HCT116 (cell line): ENCODE measurements at regions not wholly inside any gene's neighbourhood (a gene's known extent, or its start where the extent isn't known, plus 50 kb on each side); places are given as distances from the start of the nearest gene placed in this dataset.

Experiments
- ATAC-seq: fragments of 200-7000 bp; cut with Tn5 transposase; 2 replicates; pipeline ENCODE4 v1.9.1; 2020; ENCODE audit warnings: mild to moderate bottlenecking, moderate library complexity
- BruUV-seq: library from RNA; stranded (reverse); fragments of 400-500 nt; replicated peaks from 2 replicates; lab custom pipeline; 2021; lab: Mats Ljungman, UMichigan
- CTCF ChIA-PET: fragments of 300-600 bp; sonication (Branson Sonifier 250); formaldehyde crosslinking; loops from one replicate; lab custom pipeline; 2021; ENCODE audit warnings: antibody characterized with exemption; lab: Charles Lee
- POLR2A ChIA-PET: fragments of 300-600, 350-600 bp; sonication (Branson Sonifier 250); formaldehyde crosslinking; loops from one replicate; lab custom pipeline; 2021; ENCODE audit warnings: antibody characterized with exemption; lab: Charles Lee
- RAD21 ChIA-PET, 2 experiments: fragments of 300-600 bp; sonication (Branson Sonifier 250); formaldehyde crosslinking; loops; one replicate each; lab custom pipeline; 2023; ENCODE audit warnings: low total read pairs in 2 of 2; ENCODE audit not compliant: uncharacterized antibody in 2 of 2, unreplicated experiment in 2 of 2, low non-redundant PET in 1 of 2; lab: Charles Lee
- DNase-seq: peaks from one replicate; pipeline ENCODE4 v3.0.0-alpha.2; 2010; ENCODE audit warnings: low read depth, low spot score
- H2AFZ ChIP-seq: fragments of 200-600 bp; shearing (Covaris generic), sonication (generic); 2 replicates; pipeline ENCODE4 v1.6.1; 2017; ENCODE audit warnings: low read depth, mixed run types, mixed read lengths, antibody characterized with exemption, low read length; ENCODE audit not compliant: poor library complexity, severe bottlenecking
- H3K27ac ChIP-seq: 2 replicates; pipeline ENCODE4 v1.5.1; 2012; ENCODE audit warnings: low read depth, low read length
- H3K27me3 ChIP-seq: fragments of 200-600 bp; sonication (generic); 2 replicates; pipeline ENCODE4 v1.6.1; 2016; ENCODE audit warnings: mixed run types, low read length, mixed read lengths; ENCODE audit not compliant: insufficient read depth
- H3K36me3 ChIP-seq, 2 experiments: fragments of 200-500 bp in 1 of 2; fragments of 200-600 bp in 1 of 2; sonication (Bioruptor generic) in 1 of 2; sonication (generic) in 1 of 2; 2 replicates each; pipeline versions ENCODE4 v1.5.1 to v1.6.1; 2014 to 2016; ENCODE audit warnings: low read length in 2 of 2, inconsistent platforms in 1 of 2, mixed read lengths in 1 of 2, mixed run types in 1 of 2; ENCODE audit not compliant: insufficient read depth in 2 of 2, control insufficient read depth in 1 of 2
- H3K4me1 ChIP-seq, 2 experiments: fragments of 200-600 bp in 1 of 2; sonication (generic) in 1 of 2; 2 replicates each; pipeline versions ENCODE4 v1.5.1 to v1.6.1; 2012 to 2017; ENCODE audit warnings: low read length in 2 of 2, inconsistent platforms in 1 of 2, mild to moderate bottlenecking in 1 of 2, mixed read lengths in 1 of 2, mixed run types in 1 of 2, moderate library complexity in 1 of 2; ENCODE audit not compliant: insufficient read depth in 2 of 2, control insufficient read depth in 1 of 2
- H3K4me2 ChIP-seq: fragments of 200-600 bp; sonication (generic); 2 replicates; pipeline ENCODE4 v1.6.1; 2017; ENCODE audit warnings: mixed run types, low read length, mixed read lengths
- H3K4me3 ChIP-seq, 2 experiments: fragments of 200-600 bp in 1 of 2; sonication (generic) in 1 of 2; replicated peaks in 1 of 2; 2 replicates each; pipeline ENCODE4 v1.5.1; 2011 to 2016; ENCODE audit warnings: low read length in 2 of 2, control low read depth in 1 of 2, low read depth in 1 of 2, mild to moderate bottlenecking in 1 of 2, mixed read lengths in 1 of 2, mixed run types in 1 of 2
- H3K79me2 ChIP-seq: fragments of 200-600 bp; sonication (generic); 2 replicates; pipeline ENCODE4 v1.6.1; 2017; ENCODE audit warnings: mild to moderate bottlenecking, mixed run types, low read length, moderate library complexity, mixed read lengths; ENCODE audit not compliant: insufficient read depth
- H3K9ac ChIP-seq: fragments of 200-600 bp; sonication (generic); 2 replicates; pipeline ENCODE4 v1.6.1; 2016; ENCODE audit warnings: low read length, mixed read lengths
- H3K9me2 ChIP-seq: fragments of 200-600 bp; sonication (generic), shearing (Covaris generic); 2 replicates; pipeline ENCODE4 v1.6.1; 2017; ENCODE audit warnings: mixed run types, mild to moderate bottlenecking, moderate library complexity; ENCODE audit not compliant: insufficient read depth
- H3K9me3 ChIP-seq, 2 experiments: fragments of 200-500 bp in 1 of 2; fragments of 200-600 bp in 1 of 2; sonication (Bioruptor generic) in 1 of 2; sonication (generic) in 1 of 2; 2 replicates each; pipeline ENCODE4 v1.6.1; 2014 to 2017; ENCODE audit warnings: low read length in 2 of 2, mixed read lengths in 2 of 2, inconsistent platforms in 1 of 2, low read depth in 1 of 2, mild to moderate bottlenecking in 1 of 2, mixed run types in 1 of 2, moderate library complexity in 1 of 2; ENCODE audit not compliant: control insufficient read depth in 1 of 2, insufficient read depth in 1 of 2
- H4K20me1 ChIP-seq: fragments of 200-600 bp; sonication (generic), shearing (Covaris generic); 2 replicates; pipeline ENCODE4 v1.6.1; 2017; ENCODE audit warnings: mixed run types, mild to moderate bottlenecking, moderate library complexity; ENCODE audit not compliant: insufficient read depth
- ATF3 ChIP-seq: IDR thresholded peaks from 2 replicates; pipeline ENCODE4 v1.6.1; 2012
- CBX3 ChIP-seq: IDR thresholded peaks from 2 replicates; pipeline ENCODE4 v1.6.1; 2012; ENCODE audit warnings: low read depth
- ELF1 ChIP-seq: IDR thresholded peaks from 2 replicates; pipeline ENCODE4 v1.6.1; 2012; ENCODE audit warnings: low read depth, borderline replicate concordance
- EZH2 ChIP-seq: fragments of 200-600 bp; sonication (generic); IDR thresholded peaks from 2 replicates; pipeline ENCODE4 v1.6.1; 2017; ENCODE audit warnings: antibody characterized with exemption, mixed run types
- EZH2phosphoT487 ChIP-seq: fragments of 200-600 bp; IDR thresholded peaks from 2 replicates; pipeline ENCODE4 v1.6.1; 2018; ENCODE audit warnings: antibody characterized with exemption, borderline replicate concordance
- JUND ChIP-seq: IDR thresholded peaks from 2 replicates; pipeline ENCODE4 v1.6.1; 2012
- MAX ChIP-seq: IDR thresholded peaks from 2 replicates; pipeline ENCODE4 v1.6.1; 2012
- POLR2A ChIP-seq: IDR thresholded peaks from 2 replicates; pipeline ENCODE4 v1.7.0; 2011; ENCODE audit warnings: borderline replicate concordance; ENCODE audit not compliant: insufficient read depth, insufficient read length; ENCODE audit errors: extremely low read depth
- POLR2AphosphoS5 ChIP-seq: IDR thresholded peaks from 2 replicates; pipeline ENCODE4 v1.6.1; 2011; ENCODE audit warnings: mild to moderate bottlenecking, low read depth, low read length, moderate library complexity
- SP1 ChIP-seq: IDR thresholded peaks from 2 replicates; pipeline ENCODE4 v1.6.1; 2012; ENCODE audit warnings: low read depth
- SRF ChIP-seq: IDR thresholded peaks from 2 replicates; pipeline ENCODE4 v1.6.1; 2012; ENCODE audit warnings: low read depth
- TCF7L2 ChIP-seq: IDR thresholded peaks from 2 replicates; pipeline ENCODE4 v1.7.0; 2011; ENCODE audit warnings: borderline replicate concordance, inconsistent platforms; ENCODE audit not compliant: insufficient read depth, insufficient read length; ENCODE audit errors: extremely low read depth
- YY1 ChIP-seq: IDR thresholded peaks from 2 replicates; pipeline ENCODE4 v1.6.1; 2011; ENCODE audit warnings: low read length, low read depth, moderate library complexity, mild to moderate bottlenecking; ENCODE audit not compliant: insufficient replicate concordance; ENCODE audit errors: extremely low read depth
- ZBTB33 ChIP-seq: IDR thresholded peaks from 2 replicates; pipeline ENCODE4 v1.6.1; 2011; ENCODE audit warnings: mild to moderate bottlenecking, low read length, moderate library complexity; ENCODE audit not compliant: insufficient replicate concordance; ENCODE audit errors: extremely low read depth
- ZFX ChIP-seq: fragments of 450-650 bp; IDR thresholded peaks from 2 replicates; pipeline ENCODE4 v1.6.1; 2017
- intact Hi-C: fragments of 100-400 bp; cut with micrococcal nuclease; formaldehyde crosslinking; loops from 2 replicates; pipeline ENCODE4 v1.10.0; 2022
- TF ChIP-seq, protein P1 (sequence below), 3 experiments: fragments of 200-600 bp in 1 of 3; sonication (generic) in 1 of 3; IDR thresholded peaks in 2 of 3; conservative IDR thresholded peaks in 1 of 3; 2 replicates each; pipeline ENCODE4 v1.5.1; 2012 to 2017; ENCODE audit warnings: low read depth in 2 of 3, low read length in 2 of 3, antibody characterized with exemption in 1 of 3, borderline replicate concordance in 1 of 3, control low read depth in 1 of 3, mild to moderate bottlenecking in 1 of 3, mixed read lengths in 1 of 3, mixed run types in 1 of 3, moderate library complexity in 1 of 3; ENCODE audit not compliant: insufficient read depth in 1 of 3

DNA sequence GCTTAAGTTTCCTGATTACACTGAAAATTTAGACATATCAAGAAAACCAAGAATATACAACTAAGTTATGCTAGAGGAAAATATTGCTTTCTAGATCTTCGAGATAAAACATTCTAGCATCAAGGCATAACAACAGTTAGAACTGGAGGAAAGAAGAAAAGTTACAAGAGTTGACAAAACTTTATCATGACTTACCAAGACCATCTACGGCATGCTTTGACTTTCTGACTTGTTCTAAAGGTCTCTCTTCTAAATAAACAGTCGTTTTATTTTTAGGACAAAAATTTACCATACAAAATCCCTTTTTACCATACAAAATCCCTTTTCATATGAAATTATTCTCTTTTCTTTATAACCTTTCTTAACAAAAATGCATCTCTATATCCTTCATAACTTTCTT is 1110.1 kb upstream of the CDH10 start (continued):
- TF ChIP-seq TCF7L2 (no peak), ZFX (no peak), EZH2phosphoT487 (no peak), YY1 (no peak), POLR2AphosphoS5 (no peak)
- TF ChIP-seq, protein P1, sequence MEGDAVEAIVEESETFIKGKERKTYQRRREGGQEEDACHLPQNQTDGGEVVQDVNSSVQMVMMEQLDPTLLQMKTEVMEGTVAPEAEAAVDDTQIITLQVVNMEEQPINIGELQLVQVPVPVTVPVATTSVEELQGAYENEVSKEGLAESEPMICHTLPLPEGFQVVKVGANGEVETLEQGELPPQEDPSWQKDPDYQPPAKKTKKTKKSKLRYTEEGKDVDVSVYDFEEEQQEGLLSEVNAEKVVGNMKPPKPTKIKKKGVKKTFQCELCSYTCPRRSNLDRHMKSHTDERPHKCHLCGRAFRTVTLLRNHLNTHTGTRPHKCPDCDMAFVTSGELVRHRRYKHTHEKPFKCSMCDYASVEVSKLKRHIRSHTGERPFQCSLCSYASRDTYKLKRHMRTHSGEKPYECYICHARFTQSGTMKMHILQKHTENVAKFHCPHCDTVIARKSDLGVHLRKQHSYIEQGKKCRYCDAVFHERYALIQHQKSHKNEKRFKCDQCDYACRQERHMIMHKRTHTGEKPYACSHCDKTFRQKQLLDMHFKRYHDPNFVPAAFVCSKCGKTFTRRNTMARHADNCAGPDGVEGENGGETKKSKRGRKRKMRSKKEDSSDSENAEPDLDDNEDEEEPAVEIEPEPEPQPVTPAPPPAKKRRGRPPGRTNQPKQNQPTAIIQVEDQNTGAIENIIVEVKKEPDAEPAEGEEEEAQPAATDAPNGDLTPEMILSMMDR (IDR thresholded peaks at IDR 0.05 in 2 of 3, conservative IDR thresholded peaks at IDR 0.05 in 1 of 3; ENCODE audit: borderline replicate concordance in 1 of 3, insufficient read depth in 1 of 3, low read depth in 2 of 3, low read length in 2 of 3) = no peak

- BruUV-seq = no TSS peak
- Histone ChIP-seq H3K9me2 (no peaks in the 10 kb centered on the region), H3K9me3 (peaks cover 10 to 20% of the 10 kb centered on the region in 2 experiments; a peak in 2 of 4 replicates), H3K79me2 (no peaks in the 10 kb centered on the region), H3K27ac (no peak overlapping the region), H3K27me3 (no peaks in the 10 kb centered on the region), H3K4me1 (no peaks in the 10 kb centered on the region), H2AFZ (no peak overlapping the region), H4K20me1 (no peaks in the 10 kb centered on the region), H3K9ac (no peak overlapping the region), H3K4me3 (no peak overlapping the region), H3K4me2 (no peak overlapping the region), H3K36me3 (no peaks in the 10 kb centered on the region)
- intact Hi-C loops = no loop called here
- TF ChIP-seq JUND (no peak), SRF (no peak), MAX (no peak), ELF1 (no peak), POLR2A (no peak), ATF3 (no peak), POLR2AphosphoS5 (no peak), ZFX (no peak), CBX3 (no peak), ZBTB33 (no peak), EZH2 (no peak), TCF7L2 (no peak), SP1 (no peak)
- TF ChIP-seq, protein P1 (IDR thresholded peaks at IDR 0.05 in 2 of 3, conservative IDR thresholded peaks at IDR 0.05 in 1 of 3; ENCODE audit: borderline replicate concordance in 1 of 3, insufficient read depth in 1 of 3, low read depth in 2 of 3, low read length in 2 of 3) = no peak
- DNase-seq (no peak), ATAC-seq (no peak)
- ChIA-PET CTCF (no interaction called here), RAD21 (no interaction called here), POLR2A (no interaction called here)
Measured at GRCh38 chr5:25744908-25745307, 1100.1 kb upstream of the CDH10 start.
